HEK293 (cell line): ENCODE measurements at regions not wholly inside any gene's neighbourhood (a gene's known extent, or its start where the extent isn't known, plus 50 kb on each side); places are given as distances from the start of the nearest gene placed in this dataset.
"Not testable (repeated sequence)": the region's sequence is repeated elsewhere in the genome, so short reads cannot be mapped to it uniquely, and the experiment has no call there.

Source experiments
- CTCF ChIA-PET: fragments of 350-600 bp; formaldehyde crosslinking; extraction: SDS; loops from one replicate; lab custom pipeline; 2021; ENCODE audit warnings: antibody characterized with exemption; lab: Yijun Ruan, JAX
- POLR2A ChIA-PET: fragments of 300-600 bp; formaldehyde crosslinking; extraction: SDS; loops from one replicate; lab custom pipeline; 2020; ENCODE audit warnings: antibody characterized with exemption, inconsistent platforms; lab: Yijun Ruan, JAX
- H3K27ac ChIP-seq: fragments of 200-500 bp; sonication (Bioruptor generic); 2 replicates; pipeline ENCODE4 v1.5.1; 2014; ENCODE audit warnings: low read depth, low read length, control low read depth, inconsistent platforms; ENCODE audit errors: extremely low read depth
- H3K36me3 ChIP-seq, 2 experiments: fragments of 200-500 bp in 1 of 2; sonication (Bioruptor generic) in 1 of 2; 1 replicate in 1 of 2; 2 replicates in 1 of 2; pipeline ENCODE4 v1.5.1; 2014 to 2017; ENCODE audit warnings: inconsistent platforms in 2 of 2, low read length in 2 of 2; ENCODE audit not compliant: control insufficient read depth in 2 of 2, insufficient read depth in 1 of 2
- H3K4me1 ChIP-seq: fragments of 200-500 bp; sonication (Bioruptor generic); 2 replicates; pipeline ENCODE4 v1.5.1; 2014; ENCODE audit warnings: mild to moderate bottlenecking, low read length, inconsistent platforms; ENCODE audit not compliant: control insufficient read depth, insufficient read depth
- H3K4me3 ChIP-seq: 2 replicates; pipeline ENCODE4 v1.5.1; 2011; ENCODE audit warnings: low read depth, mild to moderate bottlenecking, control low read depth, low read length, moderate library complexity
- H3K9me3 ChIP-seq: fragments of 200-500 bp; sonication (Bioruptor generic); 2 replicates; pipeline ENCODE4 v1.5.1; 2014; ENCODE audit warnings: low read depth, low read length, inconsistent platforms; ENCODE audit not compliant: control insufficient read depth, insufficient read depth
- EGR2 ChIP-seq: fragments of 450-650 bp; formaldehyde crosslinking; IDR thresholded peaks from 2 replicates; pipeline ENCODE4 v1.5.1; 2016; ENCODE audit warnings: low read depth, missing biosample characterization, missing genetic modification characterization
- HOXC10 ChIP-seq: sonication (generic); formaldehyde crosslinking; IDR thresholded peaks from 2 replicates; pipeline ENCODE4 v1.8.1; 2023; ENCODE audit warnings: mild to moderate bottlenecking, missing genetic modification reagents
- PRDM6 ChIP-seq: fragments of 450-650 bp; formaldehyde crosslinking; IDR thresholded peaks from 2 replicates; pipeline ENCODE4 v1.5.1; 2017; ENCODE audit warnings: missing biosample characterization, missing genetic modification characterization
- SCRT1 ChIP-seq: fragments of 450-650 bp; formaldehyde crosslinking; IDR thresholded peaks from 2 replicates; pipeline ENCODE4 v1.5.1; 2016; ENCODE audit warnings: missing biosample characterization, missing genetic modification characterization, borderline replicate concordance
- SP2 ChIP-seq: fragments of 450-650 bp; formaldehyde crosslinking; IDR thresholded peaks from 2 replicates; pipeline ENCODE4 v1.5.1; 2016; ENCODE audit warnings: missing biosample characterization, missing genetic modification characterization
- ZBTB48 ChIP-seq: fragments of 450-650 bp; formaldehyde crosslinking; IDR thresholded peaks from 2 replicates; pipeline ENCODE4 v1.5.1; 2016; ENCODE audit warnings: missing biosample characterization, missing genetic modification characterization
- ZIC2 ChIP-seq: fragments of 450-650 bp; formaldehyde crosslinking; IDR thresholded peaks from 2 replicates; pipeline ENCODE4 v1.5.1; 2016; ENCODE audit warnings: missing biosample characterization, missing genetic modification characterization
- ZNF112 ChIP-seq: fragments of 450-650 bp; formaldehyde crosslinking; IDR thresholded peaks from 2 replicates; pipeline ENCODE4 v1.5.0; 2017; ENCODE audit warnings: missing biosample characterization, missing genetic modification characterization
- ZNF148 ChIP-seq: fragments of 450-650 bp; formaldehyde crosslinking; IDR thresholded peaks from 2 replicates; pipeline ENCODE4 v1.5.0; 2017; ENCODE audit warnings: missing biosample characterization, missing genetic modification characterization, borderline replicate concordance
- ZNF324 ChIP-seq: fragments of 450-650 bp; formaldehyde crosslinking; IDR thresholded peaks from 2 replicates; pipeline ENCODE4 v1.5.1; 2016; ENCODE audit warnings: missing biosample characterization, missing genetic modification characterization
- ZNF366 ChIP-seq: fragments of 450-650 bp; formaldehyde crosslinking; conservative IDR thresholded peaks from 2 replicates; pipeline ENCODE4 v1.5.1; 2016; ENCODE audit warnings: missing biosample characterization, missing genetic modification characterization
- ZNF404 ChIP-seq: fragments of 450-650 bp; formaldehyde crosslinking; IDR thresholded peaks from 2 replicates; pipeline ENCODE4 v1.5.1; 2017; ENCODE audit warnings: missing biosample characterization, missing genetic modification characterization
- ZNF558 ChIP-seq: fragments of 450-650 bp; formaldehyde crosslinking; IDR thresholded peaks from 2 replicates; pipeline ENCODE4 v1.5.1; 2016; ENCODE audit warnings: missing biosample characterization, missing genetic modification characterization
- ZNF610 ChIP-seq: fragments of 450-650 bp; formaldehyde crosslinking; IDR thresholded peaks from 2 replicates; pipeline ENCODE4 v1.5.1; 2016; ENCODE audit warnings: missing biosample characterization, missing genetic modification characterization, borderline replicate concordance
- ZNF624 ChIP-seq: fragments of 450-650 bp; formaldehyde crosslinking; IDR thresholded peaks from 2 replicates; pipeline ENCODE4 v1.5.1; 2017; ENCODE audit warnings: missing biosample characterization, missing genetic modification characterization
- TF ChIP-seq, protein P1 (sequence below): fragments of 450-650 bp; formaldehyde crosslinking; IDR thresholded peaks from 2 replicates; pipeline ENCODE4 v1.5.1; 2017; ENCODE audit warnings: missing biosample characterization, missing genetic modification characterization
- TF ChIP-seq, protein P2 (sequence below): fragments of 450-650 bp; formaldehyde crosslinking; IDR thresholded peaks from 2 replicates; pipeline ENCODE4 v1.5.1; 2017; ENCODE audit warnings: missing biosample characterization, missing genetic modification characterization
- TF ChIP-seq, protein P3 (sequence below): fragments of 450-650 bp; formaldehyde crosslinking; IDR thresholded peaks from 2 replicates; pipeline ENCODE4 v1.5.1; 2016; ENCODE audit warnings: missing biosample characterization, missing genetic modification characterization, low read depth

GRCh38 chrX:82727436-82727835 is 780.7 kb upstream of the POU3F4 start:
- H3K4me3 ChIP-seq, H3K27ac ChIP-seq, H3K36me3 ChIP-seq, CTCF ChIA-PET, H3K4me1 ChIP-seq, H3K9me3 ChIP-seq, POLR2A ChIA-PET: not testable (repeated sequence)

DNA sequence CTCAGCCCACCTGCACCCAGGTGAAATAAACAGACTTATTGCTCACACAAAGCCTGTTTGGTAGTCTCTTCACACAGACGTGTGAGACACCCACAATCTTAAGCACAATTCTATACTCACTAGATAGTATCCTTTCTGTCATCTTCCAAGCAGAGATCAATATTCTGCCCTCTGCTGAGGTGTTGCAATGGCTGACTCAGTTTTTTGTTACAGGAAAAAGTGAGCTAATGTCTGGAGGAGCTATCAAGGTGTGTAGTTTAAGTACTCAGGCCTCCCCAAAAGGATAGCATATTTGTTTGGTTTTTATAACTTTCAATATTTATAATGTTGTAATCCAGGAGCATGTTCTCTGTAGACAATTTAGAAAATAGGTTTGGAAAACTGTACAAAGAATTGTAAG is 775.2 kb upstream of the POU3F4 start:
- ChIA-PET POLR2A (no interaction called here), CTCF (interaction anchor here (0.6 kb wide), 1 partner anchor 579 kb away, joined by 3 read pairs; no protein-coding TSS in a partner anchor)
- H3K4me3 ChIP-seq, result no peak overlapping the region
- TF ChIP-seq, protein P1, sequence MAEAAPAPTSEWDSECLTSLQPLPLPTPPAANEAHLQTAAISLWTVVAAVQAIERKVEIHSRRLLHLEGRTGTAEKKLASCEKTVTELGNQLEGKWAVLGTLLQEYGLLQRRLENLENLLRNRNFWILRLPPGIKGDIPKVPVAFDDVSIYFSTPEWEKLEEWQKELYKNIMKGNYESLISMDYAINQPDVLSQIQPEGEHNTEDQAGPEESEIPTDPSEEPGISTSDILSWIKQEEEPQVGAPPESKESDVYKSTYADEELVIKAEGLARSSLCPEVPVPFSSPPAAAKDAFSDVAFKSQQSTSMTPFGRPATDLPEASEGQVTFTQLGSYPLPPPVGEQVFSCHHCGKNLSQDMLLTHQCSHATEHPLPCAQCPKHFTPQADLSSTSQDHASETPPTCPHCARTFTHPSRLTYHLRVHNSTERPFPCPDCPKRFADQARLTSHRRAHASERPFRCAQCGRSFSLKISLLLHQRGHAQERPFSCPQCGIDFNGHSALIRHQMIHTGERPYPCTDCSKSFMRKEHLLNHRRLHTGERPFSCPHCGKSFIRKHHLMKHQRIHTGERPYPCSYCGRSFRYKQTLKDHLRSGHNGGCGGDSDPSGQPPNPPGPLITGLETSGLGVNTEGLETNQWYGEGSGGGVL, result no peak
- TF ChIP-seq ZIC2 (tag by site-specific recombination) (no peak), ZNF366 (tag by site-specific recombination) (no peak), EGR2 (tag by site-specific recombination) (no peak), ZBTB48 (tag by site-specific recombination) (no peak), PRDM6 (tag by site-specific recombination) (no peak), HOXC10 (CRISPR knock-in tag) (no peak), ZNF558 (tag by site-specific recombination) (no peak), ZNF610 (tag by site-specific recombination) (no peak), ZNF112 (tag by site-specific recombination) (no peak), ZNF624 (tag by site-specific recombination) (no peak), SP2 (tag by site-specific recombination) (no peak), SCRT1 (no peak), ZNF148 (no peak), ZNF404 (tag by site-specific recombination) (no peak), ZNF324 (tag by site-specific recombination) (no peak)
- TF ChIP-seq, protein P2, sequence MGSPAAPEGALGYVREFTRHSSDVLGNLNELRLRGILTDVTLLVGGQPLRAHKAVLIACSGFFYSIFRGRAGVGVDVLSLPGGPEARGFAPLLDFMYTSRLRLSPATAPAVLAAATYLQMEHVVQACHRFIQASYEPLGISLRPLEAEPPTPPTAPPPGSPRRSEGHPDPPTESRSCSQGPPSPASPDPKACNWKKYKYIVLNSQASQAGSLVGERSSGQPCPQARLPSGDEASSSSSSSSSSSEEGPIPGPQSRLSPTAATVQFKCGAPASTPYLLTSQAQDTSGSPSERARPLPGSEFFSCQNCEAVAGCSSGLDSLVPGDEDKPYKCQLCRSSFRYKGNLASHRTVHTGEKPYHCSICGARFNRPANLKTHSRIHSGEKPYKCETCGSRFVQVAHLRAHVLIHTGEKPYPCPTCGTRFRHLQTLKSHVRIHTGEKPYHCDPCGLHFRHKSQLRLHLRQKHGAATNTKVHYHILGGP, result no peak
- TF ChIP-seq, protein P3, sequence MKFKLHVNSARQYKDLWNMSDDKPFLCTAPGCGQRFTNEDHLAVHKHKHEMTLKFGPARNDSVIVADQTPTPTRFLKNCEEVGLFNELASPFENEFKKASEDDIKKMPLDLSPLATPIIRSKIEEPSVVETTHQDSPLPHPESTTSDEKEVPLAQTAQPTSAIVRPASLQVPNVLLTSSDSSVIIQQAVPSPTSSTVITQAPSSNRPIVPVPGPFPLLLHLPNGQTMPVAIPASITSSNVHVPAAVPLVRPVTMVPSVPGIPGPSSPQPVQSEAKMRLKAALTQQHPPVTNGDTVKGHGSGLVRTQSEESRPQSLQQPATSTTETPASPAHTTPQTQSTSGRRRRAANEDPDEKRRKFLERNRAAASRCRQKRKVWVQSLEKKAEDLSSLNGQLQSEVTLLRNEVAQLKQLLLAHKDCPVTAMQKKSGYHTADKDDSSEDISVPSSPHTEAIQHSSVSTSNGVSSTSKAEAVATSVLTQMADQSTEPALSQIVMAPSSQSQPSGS (tag by site-specific recombination), result no peak
- H3K36me3 ChIP-seq, result no peaks in the 10 kb centered on the region
- no peaks in the 10 kb centered on the region for H3K9me3 ChIP-seq
- H3K4me1 ChIP-seq, result no peaks in the 10 kb centered on the region
- H3K27ac ChIP-seq, result no peak overlapping the region
